ENCODE measurements at regions not wholly inside any gene's neighbourhood (a gene's known extent, or its start where the extent isn't known, plus 50 kb on each side); places are given as distances from the start of the nearest gene placed in this dataset.

GRCh38 chr4:174383783-174384182 is 100.1 kb downstream of the CEP44 start:
- Histone ChIP-seq H2BK15ac (ENCODE audit: low read depth, low read length) (no peak overlapping the region), H3K14ac (replicated peaks; ENCODE audit: low read depth, low read length) (no peak overlapping the region), H3K23ac (ENCODE audit: low read depth, low read length) (no peak overlapping the region), H3K9ac (ENCODE audit: low read depth, low read length) (no peak overlapping the region), H3K4me2 (ENCODE audit: low read depth, low read length) (no peak overlapping the region), H4K20me1 (ENCODE audit: insufficient read depth, low read length) (no peaks in the 10 kb centered on the region), H3K79me1 (ENCODE audit: low read depth in 1 of 2, low read length in 2 of 2) (no peaks in the 10 kb centered on the region), H4K91ac (ENCODE audit: insufficient read depth, low read depth, low read length) (no peak overlapping the region), H2AFZ (replicated peaks; ENCODE audit: low read length, poor library complexity) (no peak overlapping the region), H4K8ac (ENCODE audit: low read depth in 2 of 2, low read length in 2 of 2) (no peak overlapping the region), H3K9me1 (ENCODE audit: insufficient read depth, low read length) (no peaks in the 10 kb centered on the region), H2BK5ac (ENCODE audit: low read depth, low read length, poor library complexity, severe bottlenecking) (no peak overlapping the region), H3K27ac (ENCODE audit: insufficient read depth, low read length) (no peak overlapping the region), H2BK20ac (ENCODE audit: low read depth, low read length) (no peak overlapping the region), H3K9me3 (ENCODE audit: control insufficient read depth, insufficient read depth, low read length) (no peaks in the 10 kb centered on the region), H3K56ac (ENCODE audit: extremely low read depth, insufficient read depth, low read length) (no peak overlapping the region), H3K4ac (ENCODE audit: low read depth, low read length) (no peak overlapping the region), H3K18ac (ENCODE audit: low read depth, low read length) (no peak overlapping the region), H2BK120ac (ENCODE audit: low read depth, low read length) (no peak overlapping the region), H4K5ac (ENCODE audit: low read depth, low read length) (no peak overlapping the region), H3K4me3 (ENCODE audit: insufficient read depth, low read depth, low read length) (no peak overlapping the region), H2AK9ac (replicated peaks; ENCODE audit: low read depth, low read length, poor library complexity) (no peak overlapping the region), H3K27me3 (ENCODE audit: control insufficient read depth, insufficient read depth, low read length) (no peaks in the 10 kb centered on the region), H3K36me3 (ENCODE audit: control insufficient read depth, insufficient read depth, low read length) (no peaks in the 10 kb centered on the region), H2AK5ac (ENCODE audit: low read depth, low read length) (no peak overlapping the region), H3K4me1 (ENCODE audit: control insufficient read depth, insufficient read depth, low read length) (no peaks in the 10 kb centered on the region)
- WGBS, 2 experiments (ENCODE audit: extremely low coverage in 2 of 2, insufficient read length in 1 of 2), result 100% methylated on average over 1 of the region's 6 CpGs; no CpG with 5 or more reads in 1 of the 2 experiments
- ATAC-seq (ENCODE audit: low read depth) (no peak), DNase-seq (no peak)
- BruUV-seq (replicated peaks), result no TSS peak
- ChIA-PET CTCF (no interaction called here), POLR2A (ENCODE audit: unreplicated experiment) (no interaction called here)
- dilution Hi-C loops (cut with HindIII; ENCODE audit: low sequenced_read_pairs, unreplicated experiment) (no loop called here), intact Hi-C loops (cut with micrococcal nuclease) (no loop called here), in situ Hi-C loops (cut with MboI; ENCODE audit: low sequenced_read_pairs) (no loop called here)
- TF ChIP-seq RFX5 (IDR thresholded peaks at IDR 0.05; ENCODE audit: low read depth, low read length) (no peak), RAD21 (IDR thresholded peaks at IDR 0.05; ENCODE audit: low read length) (no peak), ELK1 (IDR thresholded peaks at IDR 0.05; ENCODE audit: borderline replicate concordance, low read depth, low read length) (no peak), USF2 (IDR thresholded peaks at IDR 0.05; ENCODE audit: low read depth, low read length) (no peak), RCOR1 (IDR thresholded peaks at IDR 0.05; ENCODE audit: insufficient replicate concordance, low read length) (no peak), CHD1 (IDR thresholded peaks at IDR 0.05; ENCODE audit: low read depth, low read length) (no peak), FOS (IDR thresholded peaks at IDR 0.05; ENCODE audit: low read depth, low read length) (no peak), POLR2A (IDR thresholded peaks at IDR 0.05; ENCODE audit: low read depth, low read length) (no peak), MAZ (IDR thresholded peaks at IDR 0.05; ENCODE audit: borderline replicate concordance, low read depth, low read length) (no peak), CEBPB (IDR thresholded peaks at IDR 0.05; ENCODE audit: low read depth, low read length) (no peak), NFE2L2 (IDR thresholded peaks at IDR 0.05; ENCODE audit: low read depth, low read length) (no peak), BHLHE40 (IDR thresholded peaks at IDR 0.05; ENCODE audit: low read depth, low read length) (no peak), CTCF (conservative IDR thresholded peaks at IDR 0.05; ENCODE audit: low read depth, low read length) (no peak), SMC3 (IDR thresholded peaks at IDR 0.05; ENCODE audit: low read depth, low read length) (no peak), MAFK (IDR thresholded peaks at IDR 0.05; ENCODE audit: low read depth, low read length) (no peak), MXI1 (IDR thresholded peaks at IDR 0.05; ENCODE audit: borderline replicate concordance, low read depth, low read length) (no peak)
